ENCODE measurements at regions not wholly inside any gene's neighbourhood (a gene's known extent, or its start where the extent isn't known, plus 50 kb on each side); places are given as distances from the start of the nearest gene placed in this dataset.

DNA sequence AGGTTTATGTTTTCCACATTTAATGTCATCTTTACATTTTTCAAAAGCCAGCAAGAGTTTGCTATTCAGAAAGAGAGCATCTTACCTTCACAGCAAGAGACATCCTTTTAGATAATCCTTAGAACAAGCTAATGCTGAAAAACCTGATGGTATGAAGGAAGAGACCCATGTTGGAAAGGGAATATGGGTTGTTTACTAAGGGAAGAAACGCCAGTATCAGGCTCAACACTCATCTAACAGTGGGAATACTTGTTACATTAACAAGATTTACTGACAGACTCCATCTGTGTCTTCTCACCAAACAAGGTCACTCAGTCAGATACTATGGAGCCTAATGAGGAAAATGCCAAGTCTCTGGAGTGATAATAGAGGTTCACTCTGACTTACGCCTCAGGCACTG is 1474.1 kb upstream of the SLC39A10 start (continued):
- TF ChIP-seq, protein P1, sequence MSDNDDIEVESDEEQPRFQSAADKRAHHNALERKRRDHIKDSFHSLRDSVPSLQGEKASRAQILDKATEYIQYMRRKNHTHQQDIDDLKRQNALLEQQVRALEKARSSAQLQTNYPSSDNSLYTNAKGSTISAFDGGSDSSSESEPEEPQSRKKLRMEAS (IDR thresholded peaks at IDR 0.05) = no peak
- TF ChIP-seq POLR2AphosphoS5 (IDR thresholded peaks at IDR 0.05; ENCODE audit: low read depth, low read length) = no peak
- TF ChIP-seq ATF3 (IDR thresholded peaks at IDR 0.05) = no peak
- TF ChIP-seq, protein P2, sequence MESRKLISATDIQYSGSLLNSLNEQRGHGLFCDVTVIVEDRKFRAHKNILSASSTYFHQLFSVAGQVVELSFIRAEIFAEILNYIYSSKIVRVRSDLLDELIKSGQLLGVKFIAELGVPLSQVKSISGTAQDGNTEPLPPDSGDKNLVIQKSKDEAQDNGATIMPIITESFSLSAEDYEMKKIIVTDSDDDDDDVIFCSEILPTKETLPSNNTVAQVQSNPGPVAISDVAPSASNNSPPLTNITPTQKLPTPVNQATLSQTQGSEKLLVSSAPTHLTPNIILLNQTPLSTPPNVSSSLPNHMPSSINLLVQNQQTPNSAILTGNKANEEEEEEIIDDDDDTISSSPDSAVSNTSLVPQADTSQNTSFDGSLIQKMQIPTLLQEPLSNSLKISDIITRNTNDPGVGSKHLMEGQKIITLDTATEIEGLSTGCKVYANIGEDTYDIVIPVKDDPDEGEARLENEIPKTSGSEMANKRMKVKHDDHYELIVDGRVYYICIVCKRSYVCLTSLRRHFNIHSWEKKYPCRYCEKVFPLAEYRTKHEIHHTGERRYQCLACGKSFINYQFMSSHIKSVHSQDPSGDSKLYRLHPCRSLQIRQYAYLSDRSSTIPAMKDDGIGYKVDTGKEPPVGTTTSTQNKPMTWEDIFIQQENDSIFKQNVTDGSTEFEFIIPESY (IDR thresholded peaks at IDR 0.05; ENCODE audit: extremely low read depth, insufficient replicate concordance, low read length) = no peak

GRCh38 chr2:194176134-194176533 is 1480.9 kb upstream of the SLC39A10 start:
- no peak overlapping the region for H3K4me2 ChIP-seq (ENCODE audit: low read length)
- DNase-seq (ENCODE audit: low read depth, low spot score) = no peak
- H3K9me3 ChIP-seq (ENCODE audit: control insufficient read depth in 1 of 2, insufficient read depth in 1 of 2, low read depth in 1 of 2, low read length in 2 of 2) = no peaks in the 10 kb centered on the region; a peak in 1 of 4 replicates
- intact Hi-C loops (cut with micrococcal nuclease) = no loop called here
- no peaks in the 10 kb centered on the region for H3K36me3 ChIP-seq (ENCODE audit: control insufficient read depth in 1 of 2, insufficient read depth in 2 of 2, low read length in 2 of 2)
- TF ChIP-seq CBX3 (IDR thresholded peaks at IDR 0.05; ENCODE audit: low read depth) (no peak), CEBPB (IDR thresholded peaks at IDR 0.05; ENCODE audit: low read depth) (no peak)
- no peaks in the 10 kb centered on the region for H3K79me2 ChIP-seq (ENCODE audit: insufficient read depth, low read length)
- H3K4me1 ChIP-seq (ENCODE audit: control insufficient read depth in 1 of 2, insufficient read depth in 2 of 2, low read length in 2 of 2) = no peaks in the 10 kb centered on the region
- H3K9ac ChIP-seq (ENCODE audit: low read length) = no peak overlapping the region
- ChIA-PET RAD21 (ENCODE audit: low non-redundant PET in 1 of 2, low total read pairs in 2 of 2, uncharacterized antibody in 2 of 2, unreplicated experiment in 2 of 2) (no interaction called here), CTCF (no interaction called here), POLR2A (no interaction called here)
- H4K20me1 ChIP-seq (ENCODE audit: insufficient read depth) = no peaks in the 10 kb centered on the region
- no peak overlapping the region for H3K27ac ChIP-seq (ENCODE audit: low read depth, low read length)
- no peak for ATAC-seq
- H3K9me2 ChIP-seq (ENCODE audit: insufficient read depth) = no peaks in the 10 kb centered on the region
- no peak overlapping the region for H3K4me3 ChIP-seq (replicated peaks in 1 of 2; ENCODE audit: low read depth in 1 of 2, low read length in 2 of 2)
- H3K27me3 ChIP-seq (ENCODE audit: insufficient read depth, low read length) = no peaks in the 10 kb centered on the region
- BruUV-seq (replicated peaks) = no TSS peak
- no peak overlapping the region for H2AFZ ChIP-seq (ENCODE audit: low read depth, low read length, poor library complexity, severe bottlenecking)

Measured in HCT116 (cell line).